GM19397 (cell line): ENCODE measurements at regions not wholly inside any gene's neighbourhood (a gene's known extent, or its start where the extent isn't known, plus 50 kb on each side); places are given as distances from the start of the nearest gene placed in this dataset.
"Not testable (repeated sequence)": the region's sequence is repeated elsewhere in the genome, so short reads cannot be mapped to it uniquely, and the experiment has no call there.

Experiments used
- ATAC-seq: cut with Tn5 transposase; IDR thresholded peaks from one replicate; pipeline ENCODE4 v1.9.1; 2021; ENCODE audit warnings: mild to moderate bottlenecking, moderate library complexity; ENCODE audit not compliant: unreplicated experiment

DNA sequence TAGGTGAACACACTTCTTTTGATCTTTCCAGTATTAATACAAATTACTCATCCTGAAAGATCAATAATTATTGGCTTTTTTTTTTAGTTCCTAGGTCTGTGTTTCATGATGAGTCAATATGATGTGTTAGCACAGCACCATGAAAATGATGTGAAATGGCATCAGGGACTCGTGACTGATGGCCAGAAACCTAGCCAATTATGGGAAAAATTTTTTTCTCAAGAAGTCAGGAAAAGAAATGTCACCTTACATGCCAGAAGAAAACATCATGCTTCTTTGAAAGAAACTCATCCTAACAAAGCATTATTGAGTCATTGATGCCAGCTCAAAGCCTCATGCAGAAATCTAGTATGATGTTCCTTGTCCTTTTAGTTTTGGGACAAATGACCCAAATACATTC lies 468.3 kb upstream of the CBLB start:
- no peak for ATAC-seq

DNA sequence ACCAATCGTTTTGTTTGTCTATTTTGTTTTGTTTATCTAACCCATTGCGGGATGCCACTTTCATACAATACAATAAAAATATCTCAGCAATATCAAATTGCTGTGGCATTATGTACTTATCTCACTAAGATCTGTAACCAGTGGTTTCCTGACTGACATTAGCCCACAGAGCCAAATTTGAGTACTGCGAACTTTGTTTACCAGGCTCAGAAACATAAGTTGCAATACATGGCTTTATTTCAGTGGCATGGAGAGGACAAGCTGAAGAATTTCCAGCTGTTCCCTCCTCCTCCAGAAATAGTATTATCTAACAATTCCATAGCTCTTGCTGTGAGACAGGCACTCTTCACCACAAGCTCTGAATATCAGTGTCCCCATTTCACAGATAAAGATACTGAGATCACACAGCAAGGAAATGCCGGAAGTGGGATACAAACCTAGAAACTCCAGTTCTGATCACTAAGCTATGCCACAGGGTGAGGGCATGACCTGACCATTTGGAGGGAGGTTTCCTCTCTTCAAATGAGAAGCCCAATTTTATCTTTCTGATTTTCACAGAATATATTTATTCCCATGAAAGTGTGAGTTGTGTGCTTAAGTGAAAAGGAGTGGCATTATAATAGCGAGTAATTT lies 469.9 kb upstream of the CBLB start:
- no peak for ATAC-seq

DNA sequence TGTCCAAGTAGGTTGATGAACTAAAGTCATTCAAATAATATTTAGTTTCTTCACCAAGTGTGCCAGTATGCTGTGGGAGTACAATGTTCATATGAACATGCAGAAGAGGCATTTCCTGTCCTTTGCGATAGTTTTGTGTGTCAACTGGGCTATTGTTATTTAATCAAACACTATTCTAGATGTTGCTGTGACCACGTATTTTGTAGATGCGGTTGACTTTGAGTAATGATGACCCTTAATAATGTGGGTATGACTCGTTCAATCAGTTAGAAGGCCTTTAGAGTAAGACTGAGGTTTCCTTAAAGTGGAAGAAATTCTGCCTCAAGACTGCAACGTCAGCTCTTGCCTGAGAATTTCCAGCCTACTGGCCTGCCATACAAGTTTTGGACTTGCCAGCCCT lies 470.7 kb upstream of the CBLB start:
- no peak for ATAC-seq

DNA sequence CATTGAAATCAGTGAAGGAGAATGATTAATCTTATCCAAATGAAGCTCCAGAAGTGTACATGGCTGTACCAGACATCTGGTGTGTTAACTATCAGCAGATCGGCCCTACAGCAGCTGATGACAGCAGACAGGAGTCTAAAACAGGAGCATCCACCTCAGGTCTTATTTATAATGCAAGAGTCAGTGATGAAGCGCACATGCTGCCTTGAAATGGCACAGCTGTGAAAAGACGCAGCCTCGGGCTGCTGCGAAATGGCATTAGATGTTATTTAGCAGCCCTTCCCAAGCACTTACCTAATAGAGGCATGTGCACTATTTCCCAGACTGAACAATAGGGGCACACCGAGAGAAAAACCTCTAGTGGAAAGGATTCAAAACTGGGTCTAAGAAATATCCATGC lies 472.3 kb upstream of the CBLB start:
- no peak for ATAC-seq

DNA sequence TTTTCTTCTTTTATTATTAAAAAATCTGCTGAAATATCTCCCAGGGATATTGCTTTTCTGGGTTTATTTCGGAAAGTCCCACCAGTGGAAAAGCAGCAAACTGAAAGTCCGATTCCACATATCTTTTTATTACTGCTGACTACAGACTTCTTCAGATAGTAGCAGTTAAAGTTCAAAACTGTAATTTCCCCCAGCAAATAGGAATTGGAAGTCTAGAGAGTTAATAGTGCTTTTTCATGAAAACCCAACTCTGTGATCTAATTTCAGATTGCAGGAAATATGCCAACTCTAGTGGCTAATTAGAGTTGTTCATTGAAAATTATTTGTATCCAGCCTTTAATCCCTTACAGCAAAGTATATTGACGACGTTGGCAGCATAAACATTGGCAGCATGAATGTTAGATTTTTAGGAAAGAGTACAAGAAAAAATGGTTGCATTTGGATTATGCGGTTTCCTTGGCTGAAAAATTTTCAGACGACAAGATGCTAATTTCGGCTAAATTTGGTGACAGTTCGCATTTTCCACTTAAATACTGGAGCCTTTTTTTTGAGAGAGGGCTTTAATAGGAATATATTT lies 472.9 kb upstream of the CBLB start:
- ATAC-seq, result no peak

- no peak for ATAC-seq
These were observed 473.6 kb upstream of the CBLB start for GRCh38 chr3:106342386-106342785.

GRCh38 chr3:106343811-106344210 lies 475.0 kb upstream of the CBLB start:
- no peak for ATAC-seq

GRCh38 chr3:106345353-106346027 lies 476.7 kb upstream of the CBLB start:
- ATAC-seq, result no peak

GRCh38 chr3:106347350-106347749 lies 478.5 kb upstream of the CBLB start:
- ATAC-seq, result no peak

DNA sequence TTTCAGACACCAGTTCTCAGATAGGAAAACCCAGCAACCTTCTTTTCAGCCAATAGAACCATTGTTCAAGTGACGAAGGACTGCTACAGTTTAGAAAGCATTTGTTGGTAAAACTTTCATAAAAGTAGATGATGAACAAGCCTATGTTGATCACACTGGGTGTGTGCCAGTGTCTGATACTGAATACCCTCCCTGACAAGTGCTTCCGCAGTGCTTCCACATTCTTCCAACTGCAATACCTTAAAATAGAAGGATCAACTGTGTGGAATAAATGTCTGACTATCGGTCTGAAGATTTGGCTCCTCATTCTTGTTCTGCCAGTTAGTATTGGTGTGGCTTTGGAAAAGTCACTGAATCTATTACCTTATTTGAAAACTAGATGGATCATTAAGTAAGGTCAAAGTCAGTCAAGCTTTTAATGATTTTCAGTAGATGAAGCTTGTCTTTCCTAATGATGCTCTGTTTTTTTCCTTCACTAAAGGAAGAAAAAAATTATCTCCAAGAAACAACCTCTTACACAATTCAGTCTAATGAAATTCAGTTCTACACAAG lies 479.4 kb upstream of the CBLB start:
- no peak for ATAC-seq

DNA sequence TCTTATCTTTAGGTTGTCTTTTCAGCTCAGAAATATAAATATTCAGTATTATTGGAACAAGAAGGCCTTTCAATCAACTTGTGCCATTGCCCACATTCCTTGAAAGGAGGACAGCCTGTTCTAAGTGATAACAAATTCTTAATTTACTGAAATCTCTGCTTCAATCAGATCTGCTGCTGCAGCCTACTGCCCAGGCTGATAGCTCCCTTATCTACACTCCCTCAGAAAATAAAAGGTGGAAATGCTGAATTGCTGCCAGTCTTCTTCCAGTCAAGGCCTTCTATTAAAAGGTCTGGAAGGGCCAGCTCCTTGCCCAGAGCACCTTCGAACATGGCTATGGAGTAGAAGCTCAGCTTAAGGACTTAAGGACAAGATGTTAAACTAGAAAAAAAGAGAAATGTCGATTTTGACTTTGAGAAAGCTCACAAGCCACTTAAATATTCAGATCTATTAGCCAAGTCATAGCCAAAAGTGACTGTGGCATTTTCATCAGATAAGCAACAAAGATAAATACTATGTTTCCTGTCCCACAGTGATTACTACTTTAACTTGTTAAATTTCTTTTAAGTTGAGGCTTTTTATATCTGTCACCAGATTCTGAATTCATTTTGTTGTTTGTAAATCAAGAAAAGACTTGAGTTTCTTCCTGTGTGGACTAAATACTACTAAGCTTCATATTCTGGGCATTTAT lies 480.5 kb upstream of the CBLB start:
- ATAC-seq, result no peak

GRCh38 chr3:106355873-106356272 lies 487.1 kb upstream of the CBLB start:
- no peak for ATAC-seq

GRCh38 chr3:106359692-106360091 lies 490.9 kb upstream of the CBLB start:
- ATAC-seq, result no peak

GRCh38 chr3:106360901-106361300 lies 492.1 kb upstream of the CBLB start:
- not testable (repeated sequence) for ATAC-seq

DNA sequence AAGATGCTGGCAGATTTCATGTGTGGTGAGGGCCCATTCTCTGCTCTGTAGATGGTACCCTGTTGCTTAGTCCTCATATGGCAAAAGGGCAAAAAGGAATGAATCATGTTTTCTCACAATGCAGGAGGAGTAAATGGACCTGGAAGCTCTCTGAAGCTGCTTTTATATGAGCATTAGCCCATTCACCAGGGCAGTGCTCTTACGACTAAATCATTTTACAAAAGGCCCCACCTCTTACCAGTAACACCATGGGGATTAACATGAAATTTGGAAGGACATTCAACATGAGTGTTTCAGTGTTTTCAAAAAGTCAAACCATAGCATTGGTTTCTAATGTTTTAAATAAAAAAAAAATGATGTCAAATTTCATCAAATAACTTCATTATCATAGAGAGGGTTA lies 495.7 kb upstream of the CBLB start:
- ATAC-seq, result no peak

DNA sequence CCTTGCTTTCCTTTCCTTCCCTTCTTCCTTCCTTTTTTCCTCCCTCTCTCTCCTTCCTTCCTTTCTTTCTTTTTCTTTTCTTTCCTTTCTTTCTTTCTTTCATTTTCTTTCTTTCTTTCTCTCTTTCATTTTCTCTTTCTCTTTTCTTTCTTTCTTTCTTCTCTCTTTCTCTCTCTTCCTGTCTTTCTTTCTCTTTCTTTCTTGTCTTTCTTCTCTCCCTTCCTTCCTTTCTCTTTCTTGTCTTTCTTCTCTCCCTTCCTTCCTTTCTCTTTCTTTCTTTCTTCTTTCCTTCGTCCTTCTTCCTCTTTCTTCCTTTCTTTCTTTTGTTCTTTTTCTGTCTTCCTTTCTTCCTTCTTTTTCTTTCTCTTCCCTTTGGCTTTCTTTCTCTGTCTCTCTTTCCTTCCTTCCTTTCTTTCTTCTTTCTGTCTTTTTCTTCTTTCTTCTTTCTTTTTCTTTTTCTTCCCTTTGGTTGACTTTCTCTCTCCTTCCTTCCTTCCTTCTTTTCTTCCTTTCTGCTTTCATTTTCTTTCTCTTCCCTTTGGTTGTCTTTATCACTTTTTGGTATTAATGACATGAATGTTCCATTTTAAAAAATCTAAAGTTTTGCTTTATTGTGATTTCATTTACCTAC lies 496.4 kb upstream of the CBLB start:
- no peak for ATAC-seq

- ATAC-seq, result no peak
These were observed 497.5 kb upstream of the CBLB start for GRCh38 chr3:106366352-106366751.

- no peak for ATAC-seq
These were observed 498.7 kb upstream of the CBLB start for GRCh38 chr3:106367496-106367895.

- ATAC-seq, result no peak
These were observed 502.6 kb upstream of the CBLB start for GRCh38 chr3:106371221-106371970.

DNA sequence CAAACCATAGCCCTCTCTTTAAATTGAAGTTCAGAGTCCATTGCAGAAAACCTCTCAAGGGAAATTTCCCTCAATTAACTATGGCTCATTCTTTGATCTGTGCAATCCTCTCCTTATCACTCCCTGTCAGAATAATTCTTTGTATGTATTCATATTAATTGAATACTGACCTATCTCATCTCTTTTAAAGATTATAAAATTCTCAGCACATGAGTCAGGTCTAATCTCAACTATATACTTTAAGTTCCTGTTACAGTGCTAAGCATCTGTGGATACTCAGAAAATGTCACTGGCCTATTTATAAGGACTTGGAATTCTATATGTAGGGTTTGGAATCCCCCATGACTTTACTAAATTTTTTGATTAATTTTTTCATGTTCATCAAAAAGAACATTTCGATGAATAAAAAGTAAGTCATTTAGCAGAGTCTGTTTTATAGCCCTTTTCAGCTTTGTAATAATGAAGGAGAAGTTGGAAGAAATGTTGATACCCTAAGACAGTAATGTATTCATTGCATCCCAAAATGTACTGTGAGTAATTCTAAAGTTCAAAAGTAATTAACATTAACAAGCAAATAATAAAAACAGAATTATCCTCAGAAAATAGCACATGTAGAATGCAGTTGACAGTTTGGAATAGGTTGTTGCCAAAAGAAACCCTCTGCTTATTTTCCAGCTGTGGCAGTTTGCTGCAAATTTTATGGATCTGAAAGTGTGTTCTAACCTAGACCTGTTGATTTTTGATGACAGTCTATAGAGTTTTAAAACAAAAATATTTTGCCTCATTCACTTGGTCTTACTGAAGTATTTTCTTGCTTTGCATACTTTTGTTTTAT lies 503.4 kb upstream of the CBLB start:
- no peak for ATAC-seq
